Endodermal cell (in vitro differentiated cells): ENCODE measurements at regions not wholly inside any gene's neighbourhood (a gene's known extent, or its start where the extent isn't known, plus 50 kb on each side); places are given as distances from the start of the nearest gene placed in this dataset.
"Not testable (repeated sequence)": the region's sequence is repeated elsewhere in the genome, so short reads cannot be mapped to it uniquely, and the experiment has no call there.

Experiments
- DNase-seq: peaks from one replicate; pipeline ENCODE4 v3.0.0-alpha.2; 2017
- H3K27ac ChIP-seq: 2 replicates; pipeline ENCODE4 v1.5.1; 2013; ENCODE audit warnings: mild to moderate bottlenecking, low read depth, low read length, moderate library complexity
- H3K27me3 ChIP-seq: 2 replicates; pipeline ENCODE4 v1.6.1; 2013; ENCODE audit warnings: mild to moderate bottlenecking, low read length, moderate library complexity; ENCODE audit not compliant: insufficient read depth, control insufficient read depth, poor library complexity, severe bottlenecking
- H3K36me3 ChIP-seq: 2 replicates; pipeline ENCODE4 v1.7.0; 2013; ENCODE audit warnings: mild to moderate bottlenecking, low read length, moderate library complexity; ENCODE audit not compliant: control insufficient read depth, insufficient read depth
- H3K4me1 ChIP-seq: one replicate; pipeline ENCODE4 v1.7.0; 2013; ENCODE audit warnings: low read length; ENCODE audit not compliant: control insufficient read depth, insufficient read depth
- H3K4me3 ChIP-seq: 2 replicates; pipeline ENCODE4 v1.5.1; 2013; ENCODE audit warnings: mild to moderate bottlenecking, low read length, moderate library complexity
- H3K9ac ChIP-seq: 2 replicates; pipeline ENCODE4 v1.6.1; 2013; ENCODE audit warnings: mild to moderate bottlenecking, low read length, moderate library complexity; ENCODE audit not compliant: poor library complexity, severe bottlenecking; ENCODE audit errors: extremely low read depth
- H3K9me3 ChIP-seq: 2 replicates; pipeline ENCODE4 v1.6.1; 2013; ENCODE audit warnings: mild to moderate bottlenecking, low read length, moderate library complexity; ENCODE audit not compliant: control insufficient read depth
- H3K27ac Mint-ChIP-seq: 2 replicates; pipeline ENCODE4 v1.8.0; 2020; ENCODE audit warnings: mixed read lengths
- H3K27me3 Mint-ChIP-seq: 2 replicates; pipeline ENCODE4 v1.8.0; 2021; ENCODE audit warnings: mild to moderate bottlenecking, mixed read lengths; ENCODE audit not compliant: insufficient read depth
- H3K36me3 Mint-ChIP-seq: 2 replicates; pipeline ENCODE4 v1.8.0; 2020; ENCODE audit warnings: low read depth, mixed read lengths
- H3K4me1 Mint-ChIP-seq: 2 replicates; pipeline ENCODE4 v1.8.0; 2020; ENCODE audit warnings: mixed read lengths
- H3K4me3 Mint-ChIP-seq: 2 replicates; pipeline ENCODE4 v1.8.0; 2020; ENCODE audit warnings: mild to moderate bottlenecking, moderate library complexity, mixed read lengths
- H3K9me3 Mint-ChIP-seq: 2 replicates; pipeline ENCODE4 v1.8.0; 2020; ENCODE audit warnings: mild to moderate bottlenecking, mixed read lengths
- WGBS, 2 experiments: methylation state at CpG; one replicate each; pipeline versions ENCODE4 v1.1.5 to v1.1.7; 2013; ENCODE audit warnings: missing lambda C conversion rate in 2 of 2, mixed read lengths in 1 of 2; ENCODE audit not compliant: insufficient coverage in 1 of 2, insufficient read length in 1 of 2; 5-methylcytosine and 5-hydroxymethylcytosine counted together

DNA sequence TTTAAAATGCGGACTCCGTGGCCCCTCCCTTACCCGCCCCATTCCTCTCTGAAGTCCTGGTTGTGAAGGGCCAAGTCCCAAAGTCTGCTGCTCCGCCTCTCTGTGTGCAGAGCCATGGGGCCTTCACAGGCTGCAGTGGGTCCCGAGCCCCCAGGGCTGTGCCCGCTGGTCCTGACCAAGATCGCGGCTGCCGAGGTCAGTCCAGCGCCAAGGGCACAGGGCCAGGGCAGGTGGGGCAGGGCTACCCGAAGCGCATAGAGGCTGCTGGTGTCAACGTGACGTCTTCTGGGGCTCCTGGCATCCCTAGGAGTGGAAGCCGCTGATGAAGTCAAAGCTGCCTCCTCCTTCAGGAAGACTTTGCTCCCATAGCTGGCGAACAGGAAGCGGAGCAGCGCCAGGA, 858.8 kb downstream of the TUBA3C start:
- not testable (repeated sequence) for H3K27ac Mint-ChIP-seq, H3K36me3 Mint-ChIP-seq, H3K4me1 Mint-ChIP-seq, H3K27me3 Mint-ChIP-seq, H3K9me3 ChIP-seq, H3K4me3 ChIP-seq, H3K4me3 Mint-ChIP-seq, DNase-seq, H3K4me1 ChIP-seq, H3K27me3 ChIP-seq, H3K27ac ChIP-seq, H3K9ac ChIP-seq, H3K36me3 ChIP-seq
- 89% methylated on average over 15 of the region's 18 CpGs; no CpG with 5 or more reads in 1 of the 2 experiments for WGBS, 2 experiments
- H3K9me3 Mint-ChIP-seq = peaks cover 40% of the 10 kb centered on the region

DNA sequence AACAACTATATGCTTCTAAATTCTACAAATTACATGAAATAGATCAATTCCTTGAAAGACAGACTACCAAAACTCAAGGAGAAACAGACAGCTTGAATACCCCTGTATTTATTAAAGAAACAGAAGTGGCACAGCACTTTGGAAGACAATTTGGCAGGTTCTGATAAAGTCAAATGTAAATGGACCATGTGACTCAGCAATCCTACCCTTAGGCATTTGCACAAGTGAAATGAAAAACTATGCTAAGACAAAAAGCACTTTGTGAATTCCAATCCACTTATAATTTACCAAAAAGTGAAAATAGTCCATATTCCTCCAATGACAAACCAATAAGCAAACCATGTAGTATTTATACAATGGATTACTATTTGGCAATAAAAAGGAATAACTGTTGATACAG, 862.0 kb downstream of the TUBA3C start:
- not testable (repeated sequence) for DNase-seq, H3K9me3 ChIP-seq, H3K27ac Mint-ChIP-seq, H3K4me3 ChIP-seq, H3K4me3 Mint-ChIP-seq, H3K36me3 ChIP-seq, H3K4me1 ChIP-seq, H3K27me3 Mint-ChIP-seq, H3K4me1 Mint-ChIP-seq, H3K9ac ChIP-seq, H3K27ac ChIP-seq, H3K36me3 Mint-ChIP-seq, H3K27me3 ChIP-seq
- H3K9me3 Mint-ChIP-seq = peaks cover 57% of the 10 kb centered on the region

DNA sequence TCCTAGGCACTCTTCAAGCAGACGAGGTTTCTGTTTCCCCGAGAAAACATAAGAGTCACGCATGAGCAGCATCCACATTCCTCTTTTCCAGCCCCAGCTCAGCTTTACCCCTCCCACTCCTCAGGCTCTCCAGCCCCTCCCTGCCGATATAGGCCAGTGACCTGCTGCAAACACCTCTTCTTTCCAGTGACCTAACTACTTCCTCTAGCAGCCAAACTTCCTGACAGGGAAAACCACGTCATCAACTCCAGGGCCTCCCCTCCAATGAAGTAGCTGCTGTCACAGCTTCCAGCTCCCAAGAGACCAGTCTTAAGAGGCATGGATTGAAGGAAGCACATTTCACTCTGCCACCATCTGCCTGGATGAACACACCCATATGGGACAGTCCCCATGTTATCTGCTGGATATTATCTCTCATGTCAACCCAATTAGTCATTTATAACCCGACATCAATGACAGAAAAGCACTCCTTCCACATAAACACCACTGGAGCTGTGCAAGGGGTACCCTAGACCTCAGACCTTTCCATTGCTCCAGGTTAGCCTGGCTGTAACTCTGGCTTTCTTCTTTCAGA, 878.3 kb downstream of the TUBA3C start:
- H3K27me3 Mint-ChIP-seq, H3K4me3 ChIP-seq, H3K36me3 Mint-ChIP-seq, H3K27ac ChIP-seq, H3K4me1 Mint-ChIP-seq, DNase-seq, H3K4me3 Mint-ChIP-seq, H3K9me3 ChIP-seq, H3K9ac ChIP-seq, H3K27me3 ChIP-seq, H3K4me1 ChIP-seq, H3K27ac Mint-ChIP-seq, H3K36me3 ChIP-seq: not testable (repeated sequence)
- 68% methylated on average over 6 of the region's 6 CpGs; no CpG with 5 or more reads in 1 of the 2 experiments for WGBS, 2 experiments
- peaks cover 74% of the 10 kb centered on the region for H3K9me3 Mint-ChIP-seq

DNA sequence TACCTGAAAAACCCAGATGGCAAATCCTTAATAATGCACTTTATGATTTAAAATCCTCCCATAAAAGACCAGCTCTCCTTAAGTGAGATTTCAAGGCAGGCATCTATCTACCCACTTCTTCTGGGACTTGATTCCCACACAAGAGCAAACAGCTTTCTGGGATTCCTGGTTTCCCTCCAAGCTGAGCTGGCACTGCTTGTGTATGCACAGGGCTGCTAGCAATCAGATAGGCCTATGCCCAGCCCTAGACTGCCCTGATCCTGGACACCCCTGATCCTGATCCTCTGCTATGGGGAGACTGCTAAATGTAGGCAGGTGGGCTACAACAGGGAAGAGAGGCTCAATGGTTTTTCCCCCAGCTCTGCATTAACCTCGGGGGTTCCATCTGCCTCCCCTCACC, 880.7 kb downstream of the TUBA3C start:
- DNase-seq, H3K27me3 Mint-ChIP-seq, H3K27ac Mint-ChIP-seq, H3K36me3 Mint-ChIP-seq, H3K4me3 ChIP-seq, H3K36me3 ChIP-seq, H3K27ac ChIP-seq, H3K4me3 Mint-ChIP-seq, H3K9ac ChIP-seq, H3K4me1 ChIP-seq, H3K27me3 ChIP-seq, H3K4me1 Mint-ChIP-seq, H3K9me3 ChIP-seq: not testable (repeated sequence)
- WGBS, 2 experiments = no CpG with 5 or more reads among the region's 1 CpG
- peaks cover 67% of the 10 kb centered on the region for H3K9me3 Mint-ChIP-seq

DNA sequence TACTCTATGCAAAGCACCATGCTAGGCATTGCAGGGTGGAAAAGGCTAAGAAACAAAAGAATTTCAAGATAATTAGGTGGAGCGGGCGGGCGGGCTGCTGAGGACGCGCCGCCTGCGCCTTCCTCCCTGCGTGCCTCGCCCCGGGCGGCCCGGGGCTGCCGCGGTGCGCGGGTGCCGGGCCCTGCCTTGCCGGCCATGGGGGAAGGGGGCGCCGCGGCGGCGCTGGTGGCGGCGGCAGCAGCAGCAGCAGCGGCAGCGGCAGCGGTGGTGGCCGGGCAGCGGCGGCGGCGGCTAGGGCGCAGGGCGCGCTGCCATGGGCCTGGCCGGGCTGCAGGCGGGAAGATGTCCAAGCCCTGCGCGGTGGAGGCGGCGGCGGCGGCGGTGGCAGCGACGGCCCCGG, 884.3 kb downstream of the TUBA3C start:
- H3K4me3 ChIP-seq, H3K36me3 Mint-ChIP-seq, DNase-seq, H3K27me3 Mint-ChIP-seq, H3K9ac ChIP-seq, H3K4me3 Mint-ChIP-seq, H3K36me3 ChIP-seq, H3K27ac ChIP-seq, H3K9me3 ChIP-seq, H3K27ac Mint-ChIP-seq, H3K4me1 Mint-ChIP-seq, H3K4me1 ChIP-seq, H3K27me3 ChIP-seq: not testable (repeated sequence)
- WGBS, 2 experiments = 91 to 93% methylated on average over 5 to 46 of the region's 48 CpGs
- peaks cover 41% of the 10 kb centered on the region for H3K9me3 Mint-ChIP-seq

DNA sequence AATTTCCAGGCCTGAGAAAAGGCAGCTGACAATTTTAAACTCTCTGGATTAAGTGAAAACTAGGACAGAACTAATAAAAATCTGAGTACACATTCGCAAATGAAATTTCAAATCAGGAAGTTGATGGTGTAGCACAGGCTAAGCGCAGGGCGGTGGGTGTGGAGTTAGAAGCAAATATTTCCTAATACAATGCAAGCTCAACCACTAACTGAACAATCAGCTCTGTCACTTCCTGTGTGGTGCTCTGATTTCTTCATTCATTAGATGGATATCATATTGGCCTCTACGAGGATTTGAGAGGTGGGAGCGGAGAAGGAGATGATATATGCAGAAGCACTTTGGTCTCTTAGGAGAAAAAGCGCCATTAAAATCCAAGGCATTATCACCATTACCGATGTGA, 885.0 kb downstream of the TUBA3C start:
- H3K27ac ChIP-seq, H3K4me1 Mint-ChIP-seq, H3K27ac Mint-ChIP-seq, H3K27me3 Mint-ChIP-seq, H3K4me3 ChIP-seq, H3K27me3 ChIP-seq, H3K9ac ChIP-seq, DNase-seq, H3K4me3 Mint-ChIP-seq, H3K36me3 Mint-ChIP-seq, H3K9me3 ChIP-seq, H3K36me3 ChIP-seq, H3K4me1 ChIP-seq: not testable (repeated sequence)
- 91 to 100% methylated on average over 1 to 2 of the region's 7 CpGs for WGBS, 2 experiments
- peaks cover 35% of the 10 kb centered on the region for H3K9me3 Mint-ChIP-seq

DNA sequence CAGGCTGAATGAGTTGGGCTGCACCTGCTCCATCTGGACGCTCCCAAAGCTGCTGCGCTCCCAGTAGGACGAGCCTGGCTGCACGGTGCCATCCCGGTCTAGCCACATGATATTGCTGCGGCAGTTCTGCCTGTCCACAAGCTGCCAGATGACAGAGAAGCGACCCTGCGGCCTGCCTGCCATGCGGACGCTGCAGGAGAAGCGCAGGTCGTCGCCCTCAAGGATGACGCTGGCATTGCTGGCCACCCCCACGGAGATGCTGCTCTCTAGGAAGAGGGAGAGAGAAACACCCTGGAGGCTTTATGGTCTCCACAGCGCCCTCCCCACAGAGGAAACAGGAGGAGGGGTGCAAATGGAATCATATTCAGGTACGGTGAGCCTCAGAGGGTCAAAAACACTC, 887.3 kb downstream of the TUBA3C start:
- not testable (repeated sequence) for DNase-seq, H3K4me3 ChIP-seq, H3K4me3 Mint-ChIP-seq, H3K27me3 ChIP-seq, H3K27me3 Mint-ChIP-seq, H3K27ac ChIP-seq, H3K4me1 ChIP-seq, H3K9ac ChIP-seq, H3K27ac Mint-ChIP-seq, H3K4me1 Mint-ChIP-seq, H3K36me3 Mint-ChIP-seq, H3K36me3 ChIP-seq, H3K9me3 ChIP-seq
- peaks cover 36% of the 10 kb centered on the region for H3K9me3 Mint-ChIP-seq
- 40 to 90% methylated on average over 2 to 13 of the region's 17 CpGs for WGBS, 2 experiments
